BLaER1 (cell line): ENCODE measurements at regions not wholly inside any gene's neighbourhood (a gene's known extent, or its start where the extent isn't known, plus 50 kb on each side); places are given as distances from the start of the nearest gene placed in this dataset.

Experiments used
- H3K27ac ChIP-seq: shearing (Covaris generic); formaldehyde crosslinking; 2 replicates; pipeline ENCODE4 v1.8.1; 2022
- H3K27me3 ChIP-seq: shearing (Covaris generic); formaldehyde crosslinking; 2 replicates; pipeline ENCODE4 v1.8.1; 2022
- H3K36me3 ChIP-seq: shearing (Covaris generic); formaldehyde crosslinking; 2 replicates; pipeline ENCODE4 v1.8.1; 2022
- H3K4me1 ChIP-seq: shearing (Covaris generic); formaldehyde crosslinking; 2 replicates; pipeline ENCODE4 v1.8.1; 2022
- H3K4me2 ChIP-seq: shearing (Covaris generic); formaldehyde crosslinking; 2 replicates; pipeline ENCODE4 v1.8.1; 2022
- H3K4me3 ChIP-seq: shearing (Covaris generic); formaldehyde crosslinking; 2 replicates; pipeline ENCODE4 v1.8.1; 2022
- H3K9ac ChIP-seq: shearing (Covaris generic); formaldehyde crosslinking; 2 replicates; pipeline ENCODE4 v1.8.1; 2022
- H3K9me3 ChIP-seq: shearing (Covaris generic); formaldehyde crosslinking; 2 replicates; pipeline ENCODE4 v1.8.1; 2022
- H4K20me1 ChIP-seq: shearing (Covaris generic); formaldehyde crosslinking; 2 replicates; pipeline ENCODE4 v1.8.1; 2022
- Cebpa-rat ChIP-seq: shearing (Covaris generic); IDR thresholded peaks from 2 replicates; pipeline ENCODE4 v1.8.1; 2022

GRCh38 chr1:87263281-87263680 lies 65.4 kb upstream of the LMO4 start:
- Histone ChIP-seq H3K4me2 (no peak overlapping the region), H3K36me3 (no peaks in the 10 kb centered on the region)

GRCh38 chr1:87263785-87264184 lies 64.9 kb upstream of the LMO4 start:
- H3K27me3 ChIP-seq: no peaks in the 10 kb centered on the region
- no peaks in the 10 kb centered on the region for H3K4me1 ChIP-seq
- no peak overlapping the region for H3K4me2 ChIP-seq
- no peak for TF ChIP-seq Cebpa-rat
- H3K4me3 ChIP-seq: no peak overlapping the region
- no peaks in the 10 kb centered on the region for H3K9me3 ChIP-seq
- H3K27ac ChIP-seq: no peak overlapping the region
- H3K36me3 ChIP-seq: no peaks in the 10 kb centered on the region
- no peak overlapping the region for H3K9ac ChIP-seq
- H4K20me1 ChIP-seq: no peaks in the 10 kb centered on the region

More at GRCh38 chr1:87263281-87263680, 65.4 kb upstream of the LMO4 start:
- TF ChIP-seq Cebpa-rat: no peak
- 0 out of 2 replicates have a peak, but pooled peaks cover 3% of the 10 kb centered on the region for H3K9me3 ChIP-seq
- H3K4me3 ChIP-seq: no peak overlapping the region
- no peaks in the 10 kb centered on the region for H3K27me3 ChIP-seq
- no peaks in the 10 kb centered on the region for H3K4me1 ChIP-seq
- H3K27ac ChIP-seq: no peak overlapping the region
- H3K9ac ChIP-seq: no peak overlapping the region
- H4K20me1 ChIP-seq: no peaks in the 10 kb centered on the region

GRCh38 chr1:87264976-87265375 lies 63.7 kb upstream of the LMO4 start:
- Histone ChIP-seq H3K4me3 (no peak overlapping the region), H4K20me1 (no peaks in the 10 kb centered on the region), H3K9ac (no peak overlapping the region), H3K9me3 (no peaks in the 10 kb centered on the region), H3K36me3 (no peaks in the 10 kb centered on the region), H3K27ac (no peak overlapping the region), H3K4me1 (no peaks in the 10 kb centered on the region), H3K4me2 (no peak overlapping the region), H3K27me3 (no peaks in the 10 kb centered on the region)
- TF ChIP-seq Cebpa-rat: no peak

GRCh38 chr1:87265786-87266185 lies 62.9 kb upstream of the LMO4 start:
- H3K9ac ChIP-seq: no peak overlapping the region
- no peak overlapping the region for H3K27ac ChIP-seq
- no peaks in the 10 kb centered on the region for H4K20me1 ChIP-seq
- no peak overlapping the region for H3K4me3 ChIP-seq
- TF ChIP-seq Cebpa-rat: no peak
- no peaks in the 10 kb centered on the region for H3K27me3 ChIP-seq
- no peaks in the 10 kb centered on the region for H3K4me1 ChIP-seq
- no peak overlapping the region for H3K4me2 ChIP-seq
- H3K9me3 ChIP-seq: no peaks in the 10 kb centered on the region
- no peaks in the 10 kb centered on the region for H3K36me3 ChIP-seq

GRCh38 chr1:87268111-87268510 lies 60.6 kb upstream of the LMO4 start:
- H3K9ac ChIP-seq: no peak overlapping the region
- H3K4me2 ChIP-seq: no peak overlapping the region
- no peak for TF ChIP-seq Cebpa-rat
- no peak overlapping the region for H3K27ac ChIP-seq
- no peaks in the 10 kb centered on the region for H3K9me3 ChIP-seq
- no peaks in the 10 kb centered on the region for H4K20me1 ChIP-seq
- H3K27me3 ChIP-seq: no peaks in the 10 kb centered on the region
- H3K4me1 ChIP-seq: no peaks in the 10 kb centered on the region
- H3K4me3 ChIP-seq: no peak overlapping the region
- no peaks in the 10 kb centered on the region for H3K36me3 ChIP-seq

- Histone ChIP-seq H3K9ac (no peak overlapping the region), H3K27ac (no peak overlapping the region), H3K4me2 (no peak overlapping the region), H3K9me3 (no peaks in the 10 kb centered on the region), H3K4me1 (0 out of 2 replicates have a peak, but pooled peaks cover 7% of the 10 kb centered on the region), H3K27me3 (no peaks in the 10 kb centered on the region), H3K36me3 (no peaks in the 10 kb centered on the region), H4K20me1 (no peaks in the 10 kb centered on the region), H3K4me3 (no peak overlapping the region)
- TF ChIP-seq Cebpa-rat: no peak
Observed at GRCh38 chr1:87269921-87270320, 58.8 kb upstream of the LMO4 start.

GRCh38 chr1:87273291-87273690 lies 55.4 kb upstream of the LMO4 start:
- no peaks in the 10 kb centered on the region for H3K36me3 ChIP-seq
- no peaks in the 10 kb centered on the region for H3K9me3 ChIP-seq
- no peak for TF ChIP-seq Cebpa-rat
- no peak overlapping the region for H3K4me2 ChIP-seq
- no peak overlapping the region for H3K9ac ChIP-seq
- H3K4me3 ChIP-seq: no peak overlapping the region
- H3K4me1 ChIP-seq: 0 out of 2 replicates have a peak, but pooled peaks cover 8% of the 10 kb centered on the region
- no peak overlapping the region for H3K27ac ChIP-seq
- H4K20me1 ChIP-seq: no peaks in the 10 kb centered on the region
- H3K27me3 ChIP-seq: no peaks in the 10 kb centered on the region

GRCh38 chr1:87274851-87275250 lies 53.8 kb upstream of the LMO4 start:
- no peak for TF ChIP-seq Cebpa-rat
- Histone ChIP-seq H3K4me2 (no peak overlapping the region), H4K20me1 (no peaks in the 10 kb centered on the region), H3K9ac (no peak overlapping the region), H3K4me1 (0 out of 2 replicates have a peak, but pooled peaks cover 12% of the 10 kb centered on the region), H3K36me3 (no peaks in the 10 kb centered on the region), H3K4me3 (no peak overlapping the region), H3K27me3 (no peaks in the 10 kb centered on the region), H3K9me3 (no peaks in the 10 kb centered on the region), H3K27ac (no peak overlapping the region)

GRCh38 chr1:87278825-87279535 lies 49.7 kb upstream of the LMO4 start:
- H3K27me3 ChIP-seq: no peaks in the 10 kb centered on the region
- no peak overlapping the region for H3K4me2 ChIP-seq
- no peak overlapping the region for H3K9ac ChIP-seq
- no peaks in the 10 kb centered on the region for H4K20me1 ChIP-seq
- H3K27ac ChIP-seq: no peak overlapping the region
- no peak for TF ChIP-seq Cebpa-rat
- 0 out of 2 replicates have a peak, but pooled peaks cover 12% of the 10 kb centered on the region for H3K4me1 ChIP-seq
- H3K9me3 ChIP-seq: no peaks in the 10 kb centered on the region
- H3K36me3 ChIP-seq: no peaks in the 10 kb centered on the region
- H3K4me3 ChIP-seq: no peak overlapping the region
